ENCODE measurements at regions not wholly inside any gene's neighbourhood (a gene's known extent, or its start where the extent isn't known, plus 50 kb on each side); places are given as distances from the start of the nearest gene placed in this dataset.

DNA sequence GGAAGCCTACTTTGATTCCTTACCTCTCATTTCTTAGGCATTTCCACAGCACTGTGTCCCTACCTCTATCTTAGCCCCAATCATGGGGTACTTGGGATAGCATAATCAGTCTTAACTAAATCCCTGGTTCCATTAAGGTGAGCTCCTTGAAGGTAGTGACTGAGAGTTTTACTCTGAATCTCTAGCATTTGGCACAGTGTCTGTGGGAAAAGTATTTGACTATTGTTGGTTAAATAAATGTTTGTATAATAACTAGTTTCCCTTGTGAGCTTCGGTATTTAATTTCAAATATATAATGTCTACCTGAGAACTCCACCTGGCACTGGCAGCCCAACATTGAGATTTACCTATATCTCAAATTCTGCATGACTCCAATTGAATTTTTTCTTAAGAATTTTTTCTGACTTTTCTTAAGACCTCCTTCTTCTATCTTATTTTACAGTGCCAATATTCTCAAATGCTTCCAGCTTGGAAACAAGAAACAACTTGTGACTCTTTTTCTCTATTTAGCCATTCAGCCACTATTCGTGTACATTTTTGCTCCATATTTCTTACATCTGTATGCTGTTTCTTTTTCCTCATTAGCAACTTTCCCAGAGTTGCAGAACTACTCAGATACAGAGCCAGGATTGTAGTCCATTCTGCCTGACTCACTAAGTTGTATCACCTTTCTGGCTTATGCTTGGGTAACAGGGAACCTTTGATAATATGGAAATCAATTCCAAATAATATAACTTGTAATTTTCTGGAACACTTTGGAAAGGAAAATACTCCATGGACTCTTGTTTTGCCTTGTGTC lies 214.0 kb upstream of the NT5C1B start (continued):
- TF ChIP-seq, protein P1, sequence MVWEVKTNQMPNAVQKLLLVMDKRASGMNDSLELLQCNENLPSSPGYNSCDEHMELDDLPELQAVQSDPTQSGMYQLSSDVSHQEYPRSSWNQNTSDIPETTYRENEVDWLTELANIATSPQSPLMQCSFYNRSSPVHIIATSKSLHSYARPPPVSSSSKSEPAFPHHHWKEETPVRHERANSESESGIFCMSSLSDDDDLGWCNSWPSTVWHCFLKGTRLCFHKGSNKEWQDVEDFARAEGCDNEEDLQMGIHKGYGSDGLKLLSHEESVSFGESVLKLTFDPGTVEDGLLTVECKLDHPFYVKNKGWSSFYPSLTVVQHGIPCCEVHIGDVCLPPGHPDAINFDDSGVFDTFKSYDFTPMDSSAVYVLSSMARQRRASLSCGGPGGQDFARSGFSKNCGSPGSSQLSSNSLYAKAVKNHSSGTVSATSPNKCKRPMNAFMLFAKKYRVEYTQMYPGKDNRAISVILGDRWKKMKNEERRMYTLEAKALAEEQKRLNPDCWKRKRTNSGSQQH (CRISPR knock-in tag; IDR thresholded peaks at IDR 0.05), result no peak
- TF ChIP-seq, protein P2, sequence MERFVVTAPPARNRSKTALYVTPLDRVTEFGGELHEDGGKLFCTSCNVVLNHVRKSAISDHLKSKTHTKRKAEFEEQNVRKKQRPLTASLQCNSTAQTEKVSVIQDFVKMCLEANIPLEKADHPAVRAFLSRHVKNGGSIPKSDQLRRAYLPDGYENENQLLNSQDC (CRISPR knock-in tag; IDR thresholded peaks at IDR 0.05), result no peak
- TF ChIP-seq, protein P3, sequence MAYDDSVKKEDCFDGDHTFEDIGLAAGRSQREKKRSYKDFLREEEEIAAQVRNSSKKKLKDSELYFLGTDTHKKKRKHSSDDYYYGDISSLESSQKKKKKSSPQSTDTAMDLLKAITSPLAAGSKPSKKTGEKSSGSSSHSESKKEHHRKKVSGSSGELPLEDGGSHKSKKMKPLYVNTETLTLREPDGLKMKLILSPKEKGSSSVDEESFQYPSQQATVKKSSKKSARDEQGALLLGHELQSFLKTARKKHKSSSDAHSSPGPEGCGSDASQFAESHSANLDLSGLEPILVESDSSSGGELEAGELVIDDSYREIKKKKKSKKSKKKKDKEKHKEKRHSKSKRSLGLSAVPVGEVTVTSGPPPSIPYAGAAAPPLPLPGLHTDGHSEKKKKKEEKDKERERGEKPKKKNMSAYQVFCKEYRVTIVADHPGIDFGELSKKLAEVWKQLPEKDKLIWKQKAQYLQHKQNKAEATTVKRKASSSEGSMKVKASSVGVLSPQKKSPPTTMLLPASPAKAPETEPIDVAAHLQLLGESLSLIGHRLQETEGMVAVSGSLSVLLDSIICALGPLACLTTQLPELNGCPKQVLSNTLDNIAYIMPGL (CRISPR knock-in tag; IDR thresholded peaks at IDR 0.05), result no peak
- no peak for TF ChIP-seq SMAD1 (IDR thresholded peaks at IDR 0.05; ENCODE audit: low read depth, low read length, partially characterized antibody)
- no peak for TF ChIP-seq ZNF707 (CRISPR knock-in tag; conservative IDR thresholded peaks at IDR 0.05)
- TF ChIP-seq GATAD2A (IDR thresholded peaks at IDR 0.05), result no peak
- TF ChIP-seq, protein P4, sequence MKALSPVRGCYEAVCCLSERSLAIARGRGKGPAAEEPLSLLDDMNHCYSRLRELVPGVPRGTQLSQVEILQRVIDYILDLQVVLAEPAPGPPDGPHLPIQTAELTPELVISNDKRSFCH (CRISPR knock-in tag; IDR thresholded peaks at IDR 0.05), result no peak
- TF ChIP-seq, protein P4 (tag; IDR thresholded peaks at IDR 0.05), result no peak
- no peak for TF ChIP-seq ZEB2 (IDR thresholded peaks at IDR 0.05)
- TF ChIP-seq FOXK2 (conservative IDR thresholded peaks at IDR 0.05 in 1 of 2, IDR thresholded peaks at IDR 0.05 in 1 of 2; ENCODE audit: low read depth in 2 of 2), result no peak
